ENCODE measurements at regions not wholly inside any gene's neighbourhood (a gene's known extent, or its start where the extent isn't known, plus 50 kb on each side); places are given as distances from the start of the nearest gene placed in this dataset.

- no peak for TF ChIP-seq POLR2A (IDR thresholded peaks at IDR 0.05)
- no peak for TF ChIP-seq CTCF (IDR thresholded peaks at IDR 0.05)
Measured at GRCh38 chr5:39863926-39864552, 439.3 kb upstream of the DAB2 start.

All from uterus (tissue), 2 donors.